HepG2 (cell line): ENCODE measurements at regions not wholly inside any gene's neighbourhood (a gene's known extent, or its start where the extent isn't known, plus 50 kb on each side); places are given as distances from the start of the nearest gene placed in this dataset.

Experiments
- ARNT ChIP-seq: fragments of 450-650 bp; IDR thresholded peaks from 2 replicates; pipeline ENCODE4 v1.6.1; 2017
- HNRNPUL1 ChIP-seq: fragments of 200-400 bp; formaldehyde crosslinking; IDR thresholded peaks from 2 replicates; pipeline ENCODE4 v1.6.1; 2017; ENCODE audit warnings: low read depth, mild to moderate bottlenecking, low read length, moderate library complexity
- NR2C2 ChIP-seq: sonication (generic); formaldehyde crosslinking; IDR thresholded peaks from 2 replicates; pipeline ENCODE4 v1.4.0; 2020; ENCODE audit warnings: missing genetic modification reagents, mild to moderate bottlenecking, moderate library complexity, borderline replicate concordance
- ZNF468 ChIP-seq: sonication (generic); formaldehyde crosslinking; IDR thresholded peaks from 2 replicates; pipeline ENCODE4 v1.8.0; 2022; ENCODE audit warnings: mild to moderate bottlenecking, moderate library complexity, missing genetic modification reagents
- ZNF549 ChIP-seq: sonication (generic); formaldehyde crosslinking; IDR thresholded peaks from 2 replicates; pipeline ENCODE4 v1.5.0; 2020; ENCODE audit warnings: missing genetic modification reagents
- ZNF724P ChIP-seq: sonication (generic); formaldehyde crosslinking; IDR thresholded peaks from 2 replicates; pipeline ENCODE4 v1.8.0; 2022; ENCODE audit warnings: missing genetic modification reagents, borderline replicate concordance
- ZNF841 ChIP-seq: sonication (generic); formaldehyde crosslinking; IDR thresholded peaks from 2 replicates; pipeline ENCODE4 v1.8.1; 2023; ENCODE audit warnings: missing genetic modification reagents, borderline replicate concordance
- TF ChIP-seq, protein P1 (sequence below): sonication (generic); formaldehyde crosslinking; IDR thresholded peaks from 2 replicates; pipeline ENCODE4 v1.5.0; 2020; ENCODE audit warnings: mild to moderate bottlenecking, missing genetic modification reagents, moderate library complexity
- TF ChIP-seq, protein P2 (sequence below): sonication (generic); formaldehyde crosslinking; IDR thresholded peaks from 2 replicates; pipeline ENCODE4 v1.4.0; 2020; ENCODE audit warnings: missing genetic modification reagents, borderline replicate concordance

DNA sequence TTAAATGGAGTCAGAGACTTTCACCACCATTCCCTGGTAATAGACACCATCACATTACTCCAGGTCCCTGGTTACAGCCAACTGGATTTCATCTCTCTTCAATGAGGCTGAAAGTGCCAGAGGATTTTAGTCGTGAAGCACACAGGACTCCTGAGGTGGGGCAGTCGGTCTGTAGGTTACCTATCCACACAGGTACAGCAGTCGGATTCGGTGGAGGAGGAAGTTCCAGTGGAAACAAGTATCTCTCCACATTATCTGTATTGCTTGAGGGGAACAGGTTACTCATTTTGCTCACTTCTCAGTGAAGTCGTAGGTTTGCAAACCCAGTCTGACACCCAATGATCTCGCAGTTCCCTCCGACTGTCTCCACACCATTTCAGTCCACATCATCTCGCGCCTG lies 82.3 kb upstream of the TMEM45B start:
- TF ChIP-seq ARNT (no peak), ZNF841 (no peak), ZNF468 (no peak), HNRNPUL1 (no peak), NR2C2 (CRISPR knock-in tag) (no peak), ZNF549 (CRISPR knock-in tag) (no peak), ZNF724P (no peak)
- TF ChIP-seq, protein P1, sequence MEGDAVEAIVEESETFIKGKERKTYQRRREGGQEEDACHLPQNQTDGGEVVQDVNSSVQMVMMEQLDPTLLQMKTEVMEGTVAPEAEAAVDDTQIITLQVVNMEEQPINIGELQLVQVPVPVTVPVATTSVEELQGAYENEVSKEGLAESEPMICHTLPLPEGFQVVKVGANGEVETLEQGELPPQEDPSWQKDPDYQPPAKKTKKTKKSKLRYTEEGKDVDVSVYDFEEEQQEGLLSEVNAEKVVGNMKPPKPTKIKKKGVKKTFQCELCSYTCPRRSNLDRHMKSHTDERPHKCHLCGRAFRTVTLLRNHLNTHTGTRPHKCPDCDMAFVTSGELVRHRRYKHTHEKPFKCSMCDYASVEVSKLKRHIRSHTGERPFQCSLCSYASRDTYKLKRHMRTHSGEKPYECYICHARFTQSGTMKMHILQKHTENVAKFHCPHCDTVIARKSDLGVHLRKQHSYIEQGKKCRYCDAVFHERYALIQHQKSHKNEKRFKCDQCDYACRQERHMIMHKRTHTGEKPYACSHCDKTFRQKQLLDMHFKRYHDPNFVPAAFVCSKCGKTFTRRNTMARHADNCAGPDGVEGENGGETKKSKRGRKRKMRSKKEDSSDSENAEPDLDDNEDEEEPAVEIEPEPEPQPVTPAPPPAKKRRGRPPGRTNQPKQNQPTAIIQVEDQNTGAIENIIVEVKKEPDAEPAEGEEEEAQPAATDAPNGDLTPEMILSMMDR: no peak
- TF ChIP-seq, protein P2, sequence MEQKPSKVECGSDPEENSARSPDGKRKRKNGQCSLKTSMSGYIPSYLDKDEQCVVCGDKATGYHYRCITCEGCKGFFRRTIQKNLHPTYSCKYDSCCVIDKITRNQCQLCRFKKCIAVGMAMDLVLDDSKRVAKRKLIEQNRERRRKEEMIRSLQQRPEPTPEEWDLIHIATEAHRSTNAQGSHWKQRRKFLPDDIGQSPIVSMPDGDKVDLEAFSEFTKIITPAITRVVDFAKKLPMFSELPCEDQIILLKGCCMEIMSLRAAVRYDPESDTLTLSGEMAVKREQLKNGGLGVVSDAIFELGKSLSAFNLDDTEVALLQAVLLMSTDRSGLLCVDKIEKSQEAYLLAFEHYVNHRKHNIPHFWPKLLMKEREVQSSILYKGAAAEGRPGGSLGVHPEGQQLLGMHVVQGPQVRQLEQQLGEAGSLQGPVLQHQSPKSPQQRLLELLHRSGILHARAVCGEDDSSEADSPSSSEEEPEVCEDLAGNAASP (CRISPR knock-in tag): no peak
